DMS 273 (cell line): ENCODE measurements at regions not wholly inside any gene's neighbourhood (a gene's known extent, or its start where the extent isn't known, plus 50 kb on each side); places are given as distances from the start of the nearest gene placed in this dataset.
"Not testable (repeated sequence)": the region's sequence is repeated elsewhere in the genome, so short reads cannot be mapped to it uniquely, and the experiment has no call there.

Source experiments
- DNase-seq: peaks from one replicate; lab custom pipeline; 2025; ENCODE audit not compliant: unreplicated experiment; lab: John Stamatoyannopoulos, UW

- no peak for DNase-seq
These were observed 57.6 kb downstream of the PTTG1 start for GRCh38 chr5:160479220-160479619.

- no peak for DNase-seq
These were observed 58.3 kb downstream of the PTTG1 start for GRCh38 chr5:160479926-160480325.

- DNase-seq: no peak
These were observed 59.0 kb downstream of the PTTG1 start for GRCh38 chr5:160480652-160481051.

- no peak for DNase-seq
These were observed 63.0 kb downstream of the PTTG1 start for GRCh38 chr5:160484678-160485077.

GRCh38 chr5:160485364-160485969 is 63.8 kb downstream of the PTTG1 start:
- no peak for DNase-seq

GRCh38 chr5:160486573-160486972 is 64.9 kb downstream of the PTTG1 start:
- no peak for DNase-seq

- DNase-seq: no peak
These were observed 67.0 kb downstream of the PTTG1 start for GRCh38 chr5:160488394-160489325.

- DNase-seq: no peak
These were observed 69.8 kb downstream of the PTTG1 start for GRCh38 chr5:160491438-160491837.

- no peak for DNase-seq
These were observed 70.9 kb downstream of the PTTG1 start for GRCh38 chr5:160492565-160492964.

GRCh38 chr5:160493806-160494338 is 72.2 kb downstream of the PTTG1 start:
- DNase-seq: no peak

GRCh38 chr5:160494451-160494850 is 72.8 kb downstream of the PTTG1 start:
- DNase-seq: no peak

GRCh38 chr5:160496334-160496733 is 74.7 kb downstream of the PTTG1 start:
- DNase-seq: no peak

GRCh38 chr5:160496784-160497183 is 75.1 kb downstream of the PTTG1 start:
- DNase-seq: no peak

GRCh38 chr5:160497878-160498277 is 76.2 kb downstream of the PTTG1 start:
- DNase-seq: no peak

GRCh38 chr5:160498441-160499043 is 76.9 kb downstream of the PTTG1 start:
- DNase-seq: not testable (repeated sequence)

- DNase-seq: peak; percentile 21
These were observed 79.4 kb downstream of the PTTG1 start for GRCh38 chr5:160500786-160501779.

GRCh38 chr5:160504906-160505305 is 83.3 kb downstream of the PTTG1 start:
- no peak for DNase-seq

GRCh38 chr5:160506006-160507004 is 84.7 kb downstream of the PTTG1 start:
- peak; percentile 49 for DNase-seq

GRCh38 chr5:160507221-160507721 is 85.6 kb downstream of the PTTG1 start:
- no peak for DNase-seq
